ENCODE measurements at regions not wholly inside any gene's neighbourhood (a gene's known extent, or its start where the extent isn't known, plus 50 kb on each side); places are given as distances from the start of the nearest gene placed in this dataset.

DNA sequence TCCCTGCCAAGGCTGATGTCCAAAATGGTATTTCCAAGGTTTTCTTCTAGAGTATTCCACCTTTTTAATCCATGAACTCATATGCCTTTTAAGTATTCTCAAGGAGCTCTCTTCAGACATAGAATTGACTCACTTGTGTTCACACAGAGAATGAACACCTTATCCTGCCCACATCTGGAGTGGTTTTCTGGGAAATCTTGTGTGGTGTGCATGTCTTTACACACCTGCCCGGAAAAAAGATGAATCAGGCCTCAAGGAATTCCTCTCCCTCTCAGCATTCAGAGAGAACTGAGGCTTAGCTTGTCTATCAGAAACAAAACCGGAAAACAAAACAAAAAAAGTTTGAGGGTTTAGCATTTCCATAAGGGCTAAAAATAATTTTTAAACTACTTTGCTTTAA lies 148.8 kb downstream of the TFAP2A start:
- H3K27me3 ChIP-seq (ENCODE audit: control insufficient read depth in 2 of 2, insufficient read depth in 1 of 2, low read length in 1 of 2), result no peaks in the 10 kb centered on the region
- H3K27ac ChIP-seq (ENCODE audit: low read depth in 1 of 2, low read length in 1 of 2), result no peak overlapping the region
- no peak for DNase-seq (ENCODE audit: low read depth in 6 of 9, low spot score in 9 of 9)
- H3K4me3 ChIP-seq (ENCODE audit: low read length in 2 of 2), result no peak overlapping the region
- no peaks in the 10 kb centered on the region for H3K36me3 ChIP-seq (ENCODE audit: control insufficient read depth in 2 of 2, insufficient read depth in 2 of 2, low read length in 1 of 2)
- no peaks in the 10 kb centered on the region for H3K9me3 ChIP-seq (ENCODE audit: control insufficient read depth in 2 of 2, insufficient read depth in 1 of 2, low read length in 1 of 2)
- no peaks in the 10 kb centered on the region for H3K4me1 ChIP-seq (ENCODE audit: control insufficient read depth in 2 of 2, insufficient read depth in 2 of 2, low read length in 2 of 2)
- 91% methylated on average over 2 of the region's 2 CpGs for WGBS

DNA sequence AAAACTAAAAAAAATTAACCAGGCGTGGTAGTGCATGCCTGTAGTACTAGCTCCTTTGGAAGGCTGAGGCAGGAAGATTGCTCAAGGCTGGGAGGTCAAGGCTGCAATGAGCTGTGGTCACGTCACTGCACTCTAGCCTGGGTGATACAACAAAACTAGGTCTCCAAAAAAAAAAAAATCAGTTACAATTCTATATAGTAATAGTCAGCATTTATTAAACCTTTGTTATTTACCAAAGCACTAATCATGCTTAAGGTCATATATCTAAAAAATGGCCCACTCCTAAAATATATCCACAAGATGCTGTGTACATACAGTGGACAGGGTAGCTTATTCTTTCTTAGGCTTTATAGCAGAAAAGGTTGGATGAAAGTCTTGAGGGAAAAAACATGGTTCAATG lies 152.4 kb downstream of the TFAP2A start:
- 94% methylated on average over 2 of the region's 2 CpGs for WGBS
- no peak overlapping the region for H3K4me3 ChIP-seq (ENCODE audit: low read length in 2 of 2)
- no peaks in the 10 kb centered on the region for H3K9me3 ChIP-seq (ENCODE audit: control insufficient read depth in 2 of 2, insufficient read depth in 1 of 2, low read length in 1 of 2)
- no peaks in the 10 kb centered on the region for H3K36me3 ChIP-seq (ENCODE audit: control insufficient read depth in 2 of 2, insufficient read depth in 2 of 2, low read length in 1 of 2)
- H3K4me1 ChIP-seq (ENCODE audit: control insufficient read depth in 2 of 2, insufficient read depth in 2 of 2, low read length in 2 of 2), result no peaks in the 10 kb centered on the region
- no peaks in the 10 kb centered on the region for H3K27me3 ChIP-seq (ENCODE audit: control insufficient read depth in 2 of 2, insufficient read depth in 1 of 2, low read length in 1 of 2)
- DNase-seq (ENCODE audit: low read depth in 6 of 9, low spot score in 9 of 9), result no peak
- H3K27ac ChIP-seq (ENCODE audit: low read depth in 1 of 2, low read length in 1 of 2), result no peak overlapping the region

DNA sequence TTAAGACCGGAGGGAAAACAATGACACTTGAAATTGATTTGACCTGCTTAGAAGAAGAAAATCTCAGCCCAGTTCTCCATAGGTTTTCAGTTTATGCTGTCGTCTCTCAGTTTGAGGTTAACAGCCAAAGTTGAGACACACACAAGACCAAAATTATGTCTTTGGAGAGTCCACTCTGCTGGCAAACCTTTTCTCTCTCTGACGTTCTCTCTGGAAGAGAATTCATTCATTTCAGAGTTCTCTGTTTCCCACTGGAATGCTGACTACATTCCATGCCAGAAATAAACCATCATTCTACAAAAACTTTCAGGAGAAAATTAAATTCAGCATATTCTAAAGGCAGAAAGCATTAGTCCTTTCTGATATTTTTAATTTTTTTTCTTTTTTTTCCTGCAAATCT lies 155.2 kb downstream of the TFAP2A start:
- no peak overlapping the region for H3K27ac ChIP-seq (ENCODE audit: low read depth in 1 of 2, low read length in 1 of 2)
- H3K4me3 ChIP-seq (ENCODE audit: low read length in 2 of 2), result no peak overlapping the region
- H3K4me1 ChIP-seq (ENCODE audit: control insufficient read depth in 2 of 2, insufficient read depth in 2 of 2, low read length in 2 of 2), result no peaks in the 10 kb centered on the region
- 71% methylated on average over 3 of the region's 3 CpGs for WGBS
- no peaks in the 10 kb centered on the region for H3K36me3 ChIP-seq (ENCODE audit: control insufficient read depth in 2 of 2, insufficient read depth in 2 of 2, low read length in 1 of 2)
- no peak for DNase-seq (ENCODE audit: low read depth in 6 of 9, low spot score in 9 of 9)
- no peaks in the 10 kb centered on the region for H3K27me3 ChIP-seq (ENCODE audit: control insufficient read depth in 2 of 2, insufficient read depth in 1 of 2, low read length in 1 of 2)
- no peaks in the 10 kb centered on the region for H3K9me3 ChIP-seq (ENCODE audit: control insufficient read depth in 2 of 2, insufficient read depth in 1 of 2, low read length in 1 of 2)

DNA sequence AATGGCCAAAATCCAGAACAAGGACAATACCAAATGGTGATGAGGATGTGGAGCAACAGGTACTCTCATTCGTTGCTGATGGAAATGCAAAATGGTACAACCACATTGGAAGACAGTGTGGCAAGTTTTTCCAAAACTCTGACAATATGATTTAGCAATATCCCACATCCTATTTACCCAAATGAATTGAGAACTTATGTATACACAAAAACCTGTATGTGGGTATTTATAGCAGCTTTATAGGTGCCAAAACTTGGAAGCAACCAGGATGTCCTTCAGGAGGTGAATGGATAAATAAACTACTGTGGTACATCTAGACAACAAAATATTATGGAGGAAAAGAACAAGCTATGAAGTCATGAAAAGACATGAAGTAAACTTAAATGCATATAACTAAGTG lies 156.5 kb downstream of the TFAP2A start:
- Histone ChIP-seq H3K9me3 (ENCODE audit: control insufficient read depth in 2 of 2, insufficient read depth in 1 of 2, low read length in 1 of 2) (no peaks in the 10 kb centered on the region), H3K4me1 (ENCODE audit: control insufficient read depth in 2 of 2, insufficient read depth in 2 of 2, low read length in 2 of 2) (no peaks in the 10 kb centered on the region), H3K4me3 (ENCODE audit: low read length in 2 of 2) (no peak overlapping the region), H3K27ac (ENCODE audit: low read depth in 1 of 2, low read length in 1 of 2) (no peak overlapping the region), H3K27me3 (ENCODE audit: control insufficient read depth in 2 of 2, insufficient read depth in 1 of 2, low read length in 1 of 2) (no peaks in the 10 kb centered on the region), H3K36me3 (ENCODE audit: control insufficient read depth in 2 of 2, insufficient read depth in 2 of 2, low read length in 1 of 2) (no peaks in the 10 kb centered on the region)
- 91% methylated on average over 1 of the region's 1 CpG for WGBS
- DNase-seq (ENCODE audit: low read depth in 6 of 9, low spot score in 9 of 9), result no peak

DNA sequence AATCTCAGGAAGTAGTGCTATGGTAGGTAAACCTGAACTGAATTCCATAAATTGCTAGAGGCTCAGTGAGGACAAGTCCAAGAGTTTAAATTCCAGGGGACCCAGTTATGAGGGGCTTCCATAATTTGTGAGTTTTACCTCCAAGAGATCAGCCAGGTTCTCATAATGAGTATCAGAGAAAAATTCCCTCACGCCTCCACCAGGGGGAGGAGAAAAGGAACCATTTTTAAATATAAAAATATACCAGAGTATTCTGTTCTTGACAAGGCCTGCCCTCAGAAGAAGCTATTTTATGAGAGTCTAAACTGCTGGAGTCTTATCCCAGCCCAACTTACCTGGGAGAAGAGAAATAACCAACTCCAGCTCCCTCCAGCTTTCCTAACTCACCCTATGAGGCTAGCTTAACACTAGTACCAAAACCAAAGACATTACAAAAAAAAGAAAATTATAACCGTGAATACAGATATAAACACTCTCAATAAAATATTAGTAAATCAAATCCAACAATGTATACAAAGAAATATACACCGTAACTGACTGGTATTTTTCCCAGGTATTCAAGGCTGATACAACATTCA lies 158.7 kb downstream of the TFAP2A start:
- 94% methylated on average over 3 of the region's 3 CpGs for WGBS
- Histone ChIP-seq H3K27me3 (ENCODE audit: control insufficient read depth in 2 of 2, insufficient read depth in 1 of 2, low read length in 1 of 2) (no peaks in the 10 kb centered on the region), H3K4me1 (ENCODE audit: control insufficient read depth in 2 of 2, insufficient read depth in 2 of 2, low read length in 2 of 2) (no peaks in the 10 kb centered on the region)

DNA sequence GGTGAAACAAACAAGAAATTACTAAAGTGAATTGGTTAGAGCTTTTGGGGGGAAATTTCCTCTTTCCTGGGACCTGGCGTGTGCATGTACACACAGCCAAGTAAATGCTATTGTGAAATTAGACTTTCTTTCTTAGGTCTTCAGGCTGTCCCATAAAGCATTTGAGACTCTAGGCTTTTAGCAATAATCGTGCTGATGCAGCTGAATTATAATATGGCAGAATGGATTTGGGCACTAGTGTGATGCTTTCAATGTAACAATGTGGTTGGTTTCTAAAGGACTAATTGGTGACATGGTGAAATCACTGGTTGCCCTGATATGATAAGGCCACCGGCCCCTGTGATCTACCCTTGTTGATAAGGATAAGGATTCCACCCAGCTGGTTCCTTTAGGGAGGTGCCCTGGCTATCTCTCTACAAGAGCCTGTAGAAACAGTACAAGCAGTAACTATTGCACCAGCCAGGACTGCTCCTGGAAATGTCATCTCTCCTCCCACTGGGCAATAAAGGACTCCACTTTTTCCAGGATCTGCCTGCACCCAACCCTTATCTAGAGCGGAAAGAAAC lies 164.1 kb downstream of the TFAP2A start:
- Histone ChIP-seq H3K4me3 (ENCODE audit: low read length in 2 of 2) (no peak overlapping the region), H3K36me3 (ENCODE audit: control insufficient read depth in 2 of 2, insufficient read depth in 2 of 2, low read length in 1 of 2) (no peaks in the 10 kb centered on the region), H3K4me1 (ENCODE audit: control insufficient read depth in 2 of 2, insufficient read depth in 2 of 2, low read length in 2 of 2) (no peaks in the 10 kb centered on the region), H3K27ac (ENCODE audit: low read depth in 1 of 2, low read length in 1 of 2) (no peak overlapping the region), H3K9me3 (ENCODE audit: control insufficient read depth in 2 of 2, insufficient read depth in 1 of 2, low read length in 1 of 2) (no peaks in the 10 kb centered on the region), H3K27me3 (ENCODE audit: control insufficient read depth in 2 of 2, insufficient read depth in 1 of 2, low read length in 1 of 2) (no peaks in the 10 kb centered on the region)
- WGBS, result 88% methylated on average over 4 of the region's 4 CpGs
- DNase-seq (ENCODE audit: low read depth in 6 of 9, low spot score in 9 of 9), result no peak

More for the DNA sequence above, 158.7 kb downstream of the TFAP2A start:
- H3K27ac ChIP-seq (ENCODE audit: low read depth in 1 of 2, low read length in 1 of 2), result no peak overlapping the region
- H3K9me3 ChIP-seq (ENCODE audit: control insufficient read depth in 2 of 2, insufficient read depth in 1 of 2, low read length in 1 of 2), result no peaks in the 10 kb centered on the region
- H3K36me3 ChIP-seq (ENCODE audit: control insufficient read depth in 2 of 2, insufficient read depth in 2 of 2, low read length in 1 of 2), result no peaks in the 10 kb centered on the region
- H3K4me3 ChIP-seq (ENCODE audit: low read length in 2 of 2), result no peak overlapping the region
- DNase-seq (ENCODE audit: low read depth in 6 of 9, low spot score in 9 of 9), result no peak

DNA sequence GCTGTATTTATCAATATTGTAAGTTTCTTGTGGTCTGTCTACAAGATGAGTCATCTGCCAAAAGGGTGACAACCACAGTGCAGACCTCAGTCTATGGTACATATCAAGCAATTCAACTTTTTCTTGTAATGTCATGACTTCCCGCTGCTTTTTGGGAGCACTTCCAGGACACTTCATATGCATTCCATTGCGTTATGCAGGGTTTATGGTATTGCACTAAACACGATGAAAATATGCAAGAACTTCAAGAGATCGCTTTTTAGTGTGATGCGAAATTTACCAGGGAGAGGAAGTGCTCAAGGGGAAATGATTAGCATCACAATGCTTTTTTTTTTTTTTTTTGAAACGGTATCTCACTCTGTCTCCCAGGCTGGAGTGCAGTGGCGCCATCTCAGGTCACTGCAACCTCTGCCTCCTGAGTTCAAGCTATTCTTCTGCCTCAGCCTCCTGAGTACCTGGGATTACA lies 166.5 kb downstream of the TFAP2A start:
- no peaks in the 10 kb centered on the region for H3K36me3 ChIP-seq (ENCODE audit: control insufficient read depth in 2 of 2, insufficient read depth in 2 of 2, low read length in 1 of 2)
- no peak for DNase-seq (ENCODE audit: low read depth in 6 of 9, low spot score in 9 of 9)
- H3K27me3 ChIP-seq (ENCODE audit: control insufficient read depth in 2 of 2, insufficient read depth in 1 of 2, low read length in 1 of 2), result no peaks in the 10 kb centered on the region
- no peaks in the 10 kb centered on the region for H3K9me3 ChIP-seq (ENCODE audit: control insufficient read depth in 2 of 2, insufficient read depth in 1 of 2, low read length in 1 of 2)
- H3K27ac ChIP-seq (ENCODE audit: low read depth in 1 of 2, low read length in 1 of 2), result no peak overlapping the region
- WGBS, result 68% methylated on average over 7 of the region's 7 CpGs
- no peak overlapping the region for H3K4me3 ChIP-seq (ENCODE audit: low read length in 2 of 2)
- no peaks in the 10 kb centered on the region for H3K4me1 ChIP-seq (ENCODE audit: control insufficient read depth in 2 of 2, insufficient read depth in 2 of 2, low read length in 2 of 2)

DNA sequence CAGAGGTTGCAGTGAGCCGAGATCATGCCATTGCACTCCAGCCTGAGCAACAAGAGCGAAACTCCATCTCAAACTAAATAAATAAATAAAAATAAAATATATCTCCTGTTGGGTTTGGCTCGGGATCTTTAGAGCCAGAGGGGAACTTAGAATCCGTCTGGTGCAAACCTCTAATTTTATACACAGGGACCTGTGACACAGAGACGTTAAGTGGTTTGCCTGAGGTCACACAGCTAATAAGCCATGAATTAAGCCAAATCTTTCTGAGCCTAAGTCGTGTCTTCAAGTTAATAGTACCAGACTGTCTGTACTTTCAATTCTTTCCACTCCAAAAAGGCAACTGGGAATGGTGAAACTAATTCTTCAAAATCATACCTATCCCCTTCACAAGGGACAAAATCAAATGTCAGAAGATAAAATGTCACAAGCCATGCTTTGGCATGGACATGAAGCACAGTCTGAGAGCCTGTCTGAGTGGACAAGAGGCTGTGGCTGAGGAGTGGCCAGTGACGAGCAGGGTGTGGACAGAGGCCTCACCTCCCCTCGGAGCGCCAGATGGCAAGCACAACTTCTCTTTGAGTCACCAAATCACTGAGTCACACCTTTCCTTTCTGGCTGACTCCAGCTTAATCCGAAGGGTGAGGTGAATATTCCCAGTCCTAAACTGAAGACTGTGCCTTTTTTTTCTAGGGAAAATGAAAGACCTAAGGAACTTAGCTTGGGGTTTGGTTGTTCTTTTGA lies 177.4 kb downstream of the TFAP2A start:
- Histone ChIP-seq H3K27me3 (ENCODE audit: control insufficient read depth in 2 of 2, insufficient read depth in 1 of 2, low read length in 1 of 2) (no peaks in the 10 kb centered on the region), H3K36me3 (ENCODE audit: control insufficient read depth in 2 of 2, insufficient read depth in 2 of 2, low read length in 1 of 2) (no peaks in the 10 kb centered on the region), H3K9me3 (ENCODE audit: control insufficient read depth in 2 of 2, insufficient read depth in 1 of 2, low read length in 1 of 2) (no peaks in the 10 kb centered on the region), H3K4me1 (ENCODE audit: control insufficient read depth in 2 of 2, insufficient read depth in 2 of 2, low read length in 2 of 2) (no peaks in the 10 kb centered on the region), H3K4me3 (ENCODE audit: low read length in 2 of 2) (no peak overlapping the region), H3K27ac (ENCODE audit: low read depth in 1 of 2, low read length in 1 of 2) (no peak overlapping the region)
- WGBS, result 89% methylated on average over 10 of the region's 10 CpGs
- no peak for DNase-seq (ENCODE audit: low read depth in 6 of 9, low spot score in 9 of 9)

DNA sequence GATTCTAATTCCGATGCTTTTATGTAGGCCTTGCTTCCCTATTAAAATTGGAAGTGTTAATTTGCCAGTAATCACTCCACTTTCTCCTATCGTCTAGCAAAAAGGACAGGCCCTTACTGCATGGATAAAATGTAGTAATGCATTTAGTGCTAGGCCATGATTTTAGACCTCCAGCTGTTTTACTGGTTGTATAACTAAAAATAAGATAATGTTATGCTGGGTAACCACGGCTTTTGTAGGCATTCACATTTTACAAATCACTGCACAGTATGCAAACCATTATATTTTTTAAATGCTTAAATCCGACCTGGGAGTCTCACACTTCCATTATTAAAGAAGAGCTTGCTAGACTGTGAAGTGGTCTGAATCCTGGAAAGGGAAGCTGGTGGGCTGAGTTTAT lies 179.5 kb downstream of the TFAP2A start:
- H3K27ac ChIP-seq (ENCODE audit: low read depth in 1 of 2, low read length in 1 of 2), result no peak overlapping the region
- H3K4me1 ChIP-seq (ENCODE audit: control insufficient read depth in 2 of 2, insufficient read depth in 2 of 2, low read length in 2 of 2), result no peaks in the 10 kb centered on the region
- no peaks in the 10 kb centered on the region for H3K36me3 ChIP-seq (ENCODE audit: control insufficient read depth in 2 of 2, insufficient read depth in 2 of 2, low read length in 1 of 2)
- 66% methylated on average over 4 of the region's 4 CpGs for WGBS
- H3K4me3 ChIP-seq (ENCODE audit: low read length in 2 of 2), result no peak overlapping the region
- DNase-seq (ENCODE audit: low read depth in 6 of 9, low spot score in 9 of 9), result no peak
- H3K9me3 ChIP-seq (ENCODE audit: control insufficient read depth in 2 of 2, insufficient read depth in 1 of 2, low read length in 1 of 2), result no peaks in the 10 kb centered on the region
- H3K27me3 ChIP-seq (ENCODE audit: control insufficient read depth in 2 of 2, insufficient read depth in 1 of 2, low read length in 1 of 2), result no peaks in the 10 kb centered on the region

Data from thymus (tissue), 11 donors.